OCI-LY1 (cell line): ENCODE measurements at regions not wholly inside any gene's neighbourhood (a gene's known extent, or its start where the extent isn't known, plus 50 kb on each side); places are given as distances from the start of the nearest gene placed in this dataset.

ENCODE experiments used
- CTCF ChIP-seq: fragments of 200-600 bp; sonication (generic), shearing (Covaris generic); IDR thresholded peaks from 2 replicates; pipeline ENCODE4 v1.5.1; 2017; ENCODE audit warnings: mild to moderate bottlenecking, antibody characterized with exemption, low read length, moderate library complexity, mixed read lengths
- EZH2 ChIP-seq: fragments of 200-600 bp; sonication (generic), shearing (Covaris generic); IDR thresholded peaks from 2 replicates; pipeline ENCODE4 v1.8.0; 2017; ENCODE audit warnings: borderline replicate concordance, mixed run types, mild to moderate bottlenecking, antibody characterized with exemption, low read length, moderate library complexity, mixed read lengths

GRCh38 chr10:61316676-61317265 lies 136.4 kb downstream of the TMEM26 start:
- TF ChIP-seq CTCF: no peak
- TF ChIP-seq EZH2: no peak
